ENCODE measurements at regions not wholly inside any gene's neighbourhood (a gene's known extent, or its start where the extent isn't known, plus 50 kb on each side); places are given as distances from the start of the nearest gene placed in this dataset.

DNA sequence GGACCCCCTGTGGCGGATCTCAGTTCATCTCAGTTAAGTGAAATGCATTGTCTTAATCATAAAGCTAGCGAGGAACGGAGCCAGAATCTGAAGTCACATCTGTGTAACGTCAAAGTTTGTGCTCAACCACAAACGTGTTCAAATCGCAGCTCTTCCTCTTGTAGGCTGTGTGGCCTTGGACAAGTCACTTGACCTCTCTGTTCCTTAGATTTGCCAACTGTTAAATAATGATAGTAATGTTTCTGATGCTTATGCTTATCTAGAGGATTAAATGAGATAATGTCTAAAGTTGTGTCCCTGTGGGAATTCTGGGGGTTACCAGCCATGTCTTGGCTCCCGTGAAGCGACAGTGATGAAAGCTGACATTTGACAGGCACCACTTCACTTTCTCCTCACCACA lies 69.2 kb upstream of the NEURL1B start:
- BruUV-seq (replicated peaks) = no TSS peak
- no peak for FAIRE-seq
- in situ Hi-C loops (cut with MboI) = no loop called here

DNA sequence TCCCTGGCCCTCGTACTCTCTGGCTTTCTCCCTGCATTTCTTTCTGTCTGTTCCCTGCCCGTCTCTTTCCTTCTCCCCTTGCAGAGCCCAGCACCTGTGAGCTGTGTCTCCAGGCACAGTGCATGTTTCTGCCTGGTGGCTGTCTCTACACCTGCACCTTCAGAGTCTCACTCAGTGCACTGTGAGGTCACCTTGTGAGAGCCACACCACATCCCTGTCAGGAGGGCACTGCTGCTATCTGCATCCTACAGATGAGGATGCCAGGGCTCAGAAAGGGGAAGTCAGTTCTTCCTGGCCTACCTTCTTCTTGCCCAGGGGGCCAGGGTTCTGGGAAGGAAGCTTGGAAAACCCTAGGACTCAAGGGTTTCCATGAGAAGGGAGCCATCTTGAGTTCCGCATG lies 69.7 kb upstream of the NEURL1B start:
- Histone ChIP-seq H3K9me3 (replicated peaks; ENCODE audit: control insufficient read depth, insufficient read depth, low read length) (no peaks in the 10 kb centered on the region), H2AFZ (ENCODE audit: control insufficient read depth, low read depth, low read length) (no peak overlapping the region), H3K27ac (ENCODE audit: control insufficient read depth, insufficient read depth) (no peak overlapping the region), H3K27me3 (replicated peaks in 1 of 2; ENCODE audit: control insufficient read depth in 2 of 2, insufficient read depth in 2 of 2, low read length in 1 of 2) (no peaks in the 10 kb centered on the region; a peak in 2 of 4 replicates), H3K79me2 (ENCODE audit: control insufficient read depth, insufficient read depth, low read length) (no peaks in the 10 kb centered on the region), H4K20me1 (ENCODE audit: control insufficient read depth, insufficient read depth) (no peaks in the 10 kb centered on the region), H3K36me3 (ENCODE audit: control insufficient read depth in 2 of 2, insufficient read depth in 2 of 2, low read length in 1 of 2) (no peaks in the 10 kb centered on the region), H3K4me1 (ENCODE audit: control insufficient read depth, insufficient read depth, low read length) (no peaks in the 10 kb centered on the region), H3K4me2 (ENCODE audit: control insufficient read depth, insufficient read depth) (no peak overlapping the region), H3K9ac (ENCODE audit: control insufficient read depth, insufficient read depth, low read length) (no peak overlapping the region), H3K4me3 (no peak overlapping the region)
- DNase-seq (ENCODE audit: low read depth, low spot score) = no peak
- CTCF ChIA-PET = no interaction called here
- in situ Hi-C loops (cut with MboI) = no loop called here
- no peak; the same call in 2 of the 3 replicates for ATAC-seq
- intact Hi-C loops (cut with micrococcal nuclease; ENCODE audit: unreplicated experiment) = no loop called here
- no TSS peak for BruUV-seq (replicated peaks)
- RAD21 ChIA-PET (ENCODE audit: unreplicated experiment) = no interaction called here
- SMC1A ChIA-PET (ENCODE audit: uncharacterized antibody, unreplicated experiment) = no interaction called here
- TF ChIP-seq RB1 (IDR thresholded peaks at IDR 0.05; ENCODE audit: borderline replicate concordance) (no peak), RCOR1 (conservative IDR thresholded peaks at IDR 0.05; ENCODE audit: low read depth, low read length) (no peak), SPI1 (IDR thresholded peaks at IDR 0.05; ENCODE audit: borderline replicate concordance, insufficient read depth, low read depth, low read length) (peak; percentile 14; the same call in 1 of the 2 replicates)
- TF ChIP-seq, protein P1, sequence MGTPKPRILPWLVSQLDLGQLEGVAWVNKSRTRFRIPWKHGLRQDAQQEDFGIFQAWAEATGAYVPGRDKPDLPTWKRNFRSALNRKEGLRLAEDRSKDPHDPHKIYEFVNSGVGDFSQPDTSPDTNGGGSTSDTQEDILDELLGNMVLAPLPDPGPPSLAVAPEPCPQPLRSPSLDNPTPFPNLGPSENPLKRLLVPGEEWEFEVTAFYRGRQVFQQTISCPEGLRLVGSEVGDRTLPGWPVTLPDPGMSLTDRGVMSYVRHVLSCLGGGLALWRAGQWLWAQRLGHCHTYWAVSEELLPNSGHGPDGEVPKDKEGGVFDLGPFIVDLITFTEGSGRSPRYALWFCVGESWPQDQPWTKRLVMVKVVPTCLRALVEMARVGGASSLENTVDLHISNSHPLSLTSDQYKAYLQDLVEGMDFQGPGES (IDR thresholded peaks at IDR 0.05) = no peak
- FAIRE-seq = no peak
- WGBS (ENCODE audit: insufficient coverage, insufficient replicate concordance, low lambda C conversion rate, missing lambda C conversion rate) = 33% methylated on average over 3 of the region's 3 CpGs
- POLR2A ChIA-PET = no interaction called here

More for the DNA sequence above, 69.2 kb upstream of the NEURL1B start:
- Histone ChIP-seq H3K27ac (ENCODE audit: control insufficient read depth, insufficient read depth) (no peak overlapping the region), H3K4me2 (ENCODE audit: control insufficient read depth, insufficient read depth) (no peak overlapping the region), H3K27me3 (replicated peaks in 1 of 2; ENCODE audit: control insufficient read depth in 2 of 2, insufficient read depth in 2 of 2, low read length in 1 of 2) (no peaks in the 10 kb centered on the region; a peak in 2 of 4 replicates), H3K4me1 (ENCODE audit: control insufficient read depth, insufficient read depth, low read length) (no peaks in the 10 kb centered on the region), H3K36me3 (ENCODE audit: control insufficient read depth in 2 of 2, insufficient read depth in 2 of 2, low read length in 1 of 2) (no peaks in the 10 kb centered on the region), H3K4me3 (no peak overlapping the region), H3K79me2 (ENCODE audit: control insufficient read depth, insufficient read depth, low read length) (no peaks in the 10 kb centered on the region), H3K9ac (ENCODE audit: control insufficient read depth, insufficient read depth, low read length) (no peak overlapping the region), H4K20me1 (ENCODE audit: control insufficient read depth, insufficient read depth) (no peaks in the 10 kb centered on the region), H2AFZ (ENCODE audit: control insufficient read depth, low read depth, low read length) (no peak overlapping the region), H3K9me3 (replicated peaks; ENCODE audit: control insufficient read depth, insufficient read depth, low read length) (no peaks in the 10 kb centered on the region)
- TF ChIP-seq CHD4 (IDR thresholded peaks at IDR 0.05) (no peak), ZNF622 (IDR thresholded peaks at IDR 0.05) (no peak), TBL1XR1 (IDR thresholded peaks at IDR 0.05; ENCODE audit: low read depth, low read length) (no peak), NBN (IDR thresholded peaks at IDR 0.05) (no peak), NRF1 (conservative IDR thresholded peaks at IDR 0.05; ENCODE audit: low read depth, low read length) (no peak), ZNF217 (IDR thresholded peaks at IDR 0.05) (no peak)
- TF ChIP-seq, protein P1 (IDR thresholded peaks at IDR 0.05) = no peak
- CTCF ChIA-PET = no interaction called here
- DNase-seq (ENCODE audit: low read depth, low spot score) (no peak), ATAC-seq (no peak)
- POLR2A ChIA-PET = no interaction called here
- RAD21 ChIA-PET (ENCODE audit: unreplicated experiment) = no interaction called here
- SMC1A ChIA-PET (ENCODE audit: uncharacterized antibody, unreplicated experiment) = no interaction called here
- intact Hi-C loops (cut with micrococcal nuclease; ENCODE audit: unreplicated experiment) = no loop called here
- 10% methylated on average over 8 of the region's 8 CpGs for WGBS (ENCODE audit: insufficient coverage, insufficient replicate concordance, low lambda C conversion rate, missing lambda C conversion rate)

All from GM12878 (cell line).